CD4-positive, alpha-beta T cell (primary cell): ENCODE measurements at regions not wholly inside any gene's neighbourhood (a gene's known extent, or its start where the extent isn't known, plus 50 kb on each side); places are given as distances from the start of the nearest gene placed in this dataset.

Source experiments
- ATAC-seq: fragments of 200-7000 bp; cut with Tn5 transposase; one replicate; pipeline ENCODE4 v1.10.0; 2022; ENCODE audit warnings: mild to moderate bottlenecking; ENCODE audit not compliant: poor library complexity
- CTCF ChIA-PET: fragments of 350-600 bp; sonication (Branson Sonifier 250); formaldehyde crosslinking; loops from one replicate; lab custom pipeline; 2021; ENCODE audit warnings: antibody characterized with exemption, inconsistent platforms; lab: Charles Lee
- POLR2A ChIA-PET: fragments of 350-600 bp; sonication (Branson Sonifier 250); formaldehyde crosslinking; loops from one replicate; lab custom pipeline; 2021; ENCODE audit warnings: antibody characterized with exemption, inconsistent platforms; lab: Charles Lee
- DNase-seq, 14 experiments: peaks; one replicate each; pipeline ENCODE4 v3.0.0-alpha.2; 2013 to 2020; ENCODE audit warnings: mixed read lengths in 2 of 14
- H3K27ac ChIP-seq, 2 donors: one replicate each; pipeline versions ENCODE4 v1.5.1 to v1.7.0; 2013; ENCODE audit warnings: low read length in 2 of 2, low read depth in 1 of 2, mild to moderate bottlenecking in 1 of 2
- H3K27me3 ChIP-seq, 2 experiments: 1 replicate in 1 of 2; 2 replicates in 1 of 2; pipeline versions ENCODE4 v1.6.1 to v1.7.0; 2013; ENCODE audit warnings: low read length in 2 of 2, control low read depth in 1 of 2, mild to moderate bottlenecking in 1 of 2, moderate library complexity in 1 of 2; ENCODE audit not compliant: insufficient read depth in 2 of 2, control insufficient read depth in 1 of 2
- H3K36me3 ChIP-seq: one replicate; pipeline ENCODE4 v1.6.1; 2013; ENCODE audit warnings: low read length, control low read depth; ENCODE audit not compliant: insufficient read depth
- H3K4me1 ChIP-seq: one replicate; pipeline ENCODE4 v1.6.1; 2013; ENCODE audit warnings: low read length, control low read depth; ENCODE audit not compliant: insufficient read depth
- H3K4me3 ChIP-seq: one replicate; pipeline ENCODE4 v1.5.1; 2013; ENCODE audit warnings: mild to moderate bottlenecking, low read length, moderate library complexity
- H3K9me3 ChIP-seq, 2 experiments: 1 replicate in 1 of 2; 2 replicates in 1 of 2; pipeline versions ENCODE4 v1.6.1 to v1.7.0; 2013; ENCODE audit warnings: low read length in 2 of 2, mild to moderate bottlenecking in 2 of 2, control low read depth in 1 of 2, moderate library complexity in 1 of 2; ENCODE audit not compliant: control insufficient read depth in 1 of 2, insufficient read depth in 1 of 2
- H3K27ac Mint-ChIP-seq: one replicate; pipeline ENCODE4 v1.8.0; 2020; ENCODE audit warnings: mixed read lengths
- H3K27me3 Mint-ChIP-seq: one replicate; pipeline ENCODE4 v1.8.0; 2021; ENCODE audit warnings: mixed read lengths
- H3K36me3 Mint-ChIP-seq: one replicate; pipeline ENCODE4 v1.8.0; 2021; ENCODE audit warnings: low read depth, mixed read lengths
- H3K4me1 Mint-ChIP-seq: one replicate; pipeline ENCODE4 v1.8.0; 2021; ENCODE audit warnings: low read depth, mixed read lengths
- H3K4me3 Mint-ChIP-seq: one replicate; pipeline ENCODE4 v1.8.0; 2020; ENCODE audit warnings: mild to moderate bottlenecking, mixed read lengths
- H3K9me3 Mint-ChIP-seq: one replicate; pipeline ENCODE4 v1.8.0; 2020; ENCODE audit warnings: mixed read lengths
- CTCF ChIP-seq: fragments of 200-600 bp; IDR thresholded peaks from one replicate; pipeline ENCODE4 v1.8.0; 2022; ENCODE audit warnings: antibody characterized with exemption, mild to moderate bottlenecking
- intact Hi-C, 2 experiments: fragments of 100-400 bp; cut with DNase I in 1 of 2; cut with micrococcal nuclease in 1 of 2; formaldehyde crosslinking; loops; one replicate each; pipeline versions ENCODE4 v1.15.1 to v1.9.0; 2023 to 2025; cut with DNase I, micrococcal nuclease

- no peaks in the 10 kb centered on the region for H3K9me3 Mint-ChIP-seq
- no peaks in the 10 kb centered on the region for H3K4me1 Mint-ChIP-seq
- H3K4me3 Mint-ChIP-seq, result no peak overlapping the region
- ATAC-seq, result no peak
- intact Hi-C loops, result no loop called here
- ChIA-PET POLR2A (no interaction called here), CTCF (no interaction called here)
- Histone ChIP-seq H3K9me3 (no peaks in the 10 kb centered on the region), H3K4me1 (no peaks in the 10 kb centered on the region), H3K4me3 (no peak overlapping the region), H3K27me3 (peaks cover 0 to 4% of the 10 kb centered on the region in 2 experiments), H3K27ac (no peak overlapping the region), H3K36me3 (no peaks in the 10 kb centered on the region)
- TF ChIP-seq CTCF, result no peak
- DNase-seq, result no peak
- no peak overlapping the region for H3K27ac Mint-ChIP-seq
- H3K36me3 Mint-ChIP-seq, result no peaks in the 10 kb centered on the region
- H3K27me3 Mint-ChIP-seq, result peaks cover 40% of the 10 kb centered on the region
These were observed 672.7 kb downstream of the ZEB2 start for GRCh38 chr2:143847257-143847656.

GRCh38 chr2:143844986-143845385 lies 674.9 kb downstream of the ZEB2 start:
- Mint-ChIP-seq H3K9me3 (no peaks in the 10 kb centered on the region), H3K36me3 (no peaks in the 10 kb centered on the region), H3K27ac (no peak overlapping the region), H3K4me1 (no peaks in the 10 kb centered on the region), H3K4me3 (no peak overlapping the region), H3K27me3 (peaks cover 46% of the 10 kb centered on the region)
- Histone ChIP-seq H3K27ac (no peak overlapping the region), H3K27me3 (peaks cover 0 to 4% of the 10 kb centered on the region in 2 experiments), H3K9me3 (no peaks in the 10 kb centered on the region), H3K4me1 (no peaks in the 10 kb centered on the region), H3K36me3 (no peaks in the 10 kb centered on the region), H3K4me3 (no peak overlapping the region)
- DNase-seq, result no peak
- ATAC-seq, result no peak
- CTCF ChIA-PET, result no interaction called here
- no peak for TF ChIP-seq CTCF
- intact Hi-C loops, result no loop called here
- POLR2A ChIA-PET, result no interaction called here

- Mint-ChIP-seq H3K4me1 (no peaks in the 10 kb centered on the region), H3K27ac (no peak overlapping the region), H3K9me3 (no peaks in the 10 kb centered on the region), H3K4me3 (no peak overlapping the region), H3K36me3 (no peaks in the 10 kb centered on the region), H3K27me3 (peaks cover 46% of the 10 kb centered on the region)
- CTCF ChIA-PET, result no interaction called here
- TF ChIP-seq CTCF, result no peak
- no peaks in the 10 kb centered on the region for H3K9me3 ChIP-seq
- DNase-seq, result no peak
- H3K4me1 ChIP-seq, result no peaks in the 10 kb centered on the region
- no peak for ATAC-seq
- POLR2A ChIA-PET, result no interaction called here
- H3K27ac ChIP-seq, result no peak overlapping the region
- H3K4me3 ChIP-seq, result no peak overlapping the region
- intact Hi-C loops, result no loop called here
- H3K36me3 ChIP-seq, result no peaks in the 10 kb centered on the region
- H3K27me3 ChIP-seq, result peaks cover 0 to 4% of the 10 kb centered on the region in 2 experiments
These were observed 676.2 kb downstream of the ZEB2 start for GRCh38 chr2:143843686-143844085.
